Neural progenitor cell (in vitro differentiated cells): ENCODE measurements at regions not wholly inside any gene's neighbourhood (a gene's known extent, or its start where the extent isn't known, plus 50 kb on each side); places are given as distances from the start of the nearest gene placed in this dataset.

Experiments
- DNase-seq: peaks from one replicate; pipeline ENCODE4 v3.0.0-alpha.2; 2016; ENCODE audit warnings: low spot score
- H2AFZ ChIP-seq: fragments of 200-600 bp; sonication (generic); replicated peaks from 2 replicates; pipeline ENCODE4 v1.6.1; 2016; ENCODE audit warnings: antibody characterized with exemption
- H3F3A ChIP-seq: fragments of 200-600 bp; sonication (generic); 2 replicates; pipeline ENCODE4 v1.6.1; 2016; ENCODE audit warnings: antibody characterized with exemption, low read depth
- H3K27ac ChIP-seq: fragments of 200-600 bp; sonication (generic); 2 replicates; pipeline ENCODE4 v1.5.1; 2016; ENCODE audit warnings: mild to moderate bottlenecking
- H3K27me3 ChIP-seq: fragments of 200-600 bp; sonication (generic); 2 replicates; pipeline ENCODE4 v1.6.1; 2016; ENCODE audit warnings: mild to moderate bottlenecking, moderate library complexity
- H3K36me3 ChIP-seq: fragments of 200-600 bp; sonication (generic); 2 replicates; pipeline ENCODE4 v1.5.1; 2016
- H3K4me1 ChIP-seq: fragments of 200-600 bp; sonication (generic); 2 replicates; pipeline ENCODE4 v1.6.1; 2016; ENCODE audit warnings: mixed run types
- H3K4me2 ChIP-seq: fragments of 200-600 bp; sonication (generic); 2 replicates; pipeline ENCODE4 v1.6.1; 2016
- H3K4me3 ChIP-seq: fragments of 200-600 bp; sonication (generic); 2 replicates; pipeline ENCODE4 v1.5.1; 2016
- H3K79me2 ChIP-seq: fragments of 200-600 bp; sonication (generic); 2 replicates; pipeline ENCODE4 v1.6.1; 2016; ENCODE audit warnings: low read depth
- H3K9ac ChIP-seq: fragments of 200-600 bp; sonication (generic); 2 replicates; pipeline ENCODE4 v1.6.1; 2016
- H3K9me3 ChIP-seq: fragments of 200-600 bp; sonication (generic); 2 replicates; pipeline ENCODE4 v1.5.1; 2016; ENCODE audit warnings: low read depth
- H4K20me1 ChIP-seq: fragments of 200-600 bp; sonication (generic); 2 replicates; pipeline ENCODE4 v1.6.1; 2016; ENCODE audit warnings: low read depth
- H3K27ac Mint-ChIP-seq: 3 replicates; pipeline ENCODE4 v1.8.0; 2021; ENCODE audit warnings: mixed read lengths
- H3K27me3 Mint-ChIP-seq: 2 replicates; pipeline ENCODE4 v1.8.0; 2022; ENCODE audit warnings: low read depth, mild to moderate bottlenecking, inconsistent platforms, moderate library complexity, mixed read lengths; ENCODE audit not compliant: insufficient read depth
- H3K36me3 Mint-ChIP-seq: 3 replicates; pipeline ENCODE4 v1.8.0; 2021; ENCODE audit warnings: mixed read lengths
- H3K4me1 Mint-ChIP-seq: 3 replicates; pipeline ENCODE4 v1.8.0; 2021; ENCODE audit warnings: mixed read lengths
- H3K4me3 Mint-ChIP-seq: 3 replicates; pipeline ENCODE4 v1.8.0; 2021; ENCODE audit warnings: mild to moderate bottlenecking, moderate library complexity, mixed read lengths
- H3K9me3 Mint-ChIP-seq: 3 replicates; pipeline ENCODE4 v1.8.0; 2020; ENCODE audit warnings: mixed read lengths
- EZH2 ChIP-seq: fragments of 200-600 bp; sonication (generic); IDR thresholded peaks from 2 replicates; pipeline ENCODE4 v1.6.1; 2017; ENCODE audit warnings: antibody characterized with exemption, mild to moderate bottlenecking, moderate library complexity
- EZH2phosphoT487 ChIP-seq: fragments of 200-600 bp; sonication (generic); IDR thresholded peaks from 2 replicates; pipeline ENCODE4 v1.6.1; 2017; ENCODE audit warnings: antibody characterized with exemption
- TF ChIP-seq, protein P1 (sequence below): fragments of 200-600 bp; sonication (generic); IDR thresholded peaks from 2 replicates; pipeline ENCODE4 v1.5.1; 2017; ENCODE audit warnings: antibody characterized with exemption, mild to moderate bottlenecking

DNA sequence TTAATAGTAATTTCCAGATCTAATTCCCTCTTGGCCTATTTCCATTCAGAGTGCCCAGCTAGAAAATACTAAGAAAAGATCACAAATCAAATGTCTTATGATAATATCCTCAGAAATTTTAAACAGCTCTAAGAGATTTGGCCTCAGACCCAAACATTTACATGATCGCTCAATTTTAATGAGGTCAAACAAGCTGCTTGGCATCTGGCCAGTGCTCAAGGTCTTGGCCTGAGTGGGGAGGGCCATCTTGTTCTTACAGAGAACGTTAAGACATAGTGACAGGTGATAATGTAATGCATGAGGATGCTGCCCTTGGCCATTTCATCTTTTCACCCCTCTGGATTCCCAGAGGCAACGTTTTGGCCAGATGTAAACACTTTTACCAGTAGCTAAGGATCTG lies 159.2 kb upstream of the SLC7A11 start:
- Mint-ChIP-seq H3K27me3 (peaks cover 6% of the 10 kb centered on the region), H3K36me3 (peaks cover 4% of the 10 kb centered on the region), H3K27ac (no peak overlapping the region), H3K4me1 (peaks cover 41% of the 10 kb centered on the region), H3K4me3 (no peak overlapping the region), H3K9me3 (peaks cover 4% of the 10 kb centered on the region)
- no peak overlapping the region for H3K27ac ChIP-seq
- no peaks in the 10 kb centered on the region for H3K9me3 ChIP-seq
- no peak overlapping the region for H3K4me2 ChIP-seq
- no peaks in the 10 kb centered on the region for H3F3A ChIP-seq
- peaks cover 58% of the 10 kb centered on the region for H3K27me3 ChIP-seq
- H3K36me3 ChIP-seq = no peaks in the 10 kb centered on the region
- no peaks in the 10 kb centered on the region for H3K79me2 ChIP-seq
- H3K9ac ChIP-seq = no peak overlapping the region
- no peak overlapping the region for H2AFZ ChIP-seq
- no peak overlapping the region for H3K4me3 ChIP-seq
- TF ChIP-seq EZH2phosphoT487 (no peak), EZH2 (no peak)
- TF ChIP-seq, protein P1, sequence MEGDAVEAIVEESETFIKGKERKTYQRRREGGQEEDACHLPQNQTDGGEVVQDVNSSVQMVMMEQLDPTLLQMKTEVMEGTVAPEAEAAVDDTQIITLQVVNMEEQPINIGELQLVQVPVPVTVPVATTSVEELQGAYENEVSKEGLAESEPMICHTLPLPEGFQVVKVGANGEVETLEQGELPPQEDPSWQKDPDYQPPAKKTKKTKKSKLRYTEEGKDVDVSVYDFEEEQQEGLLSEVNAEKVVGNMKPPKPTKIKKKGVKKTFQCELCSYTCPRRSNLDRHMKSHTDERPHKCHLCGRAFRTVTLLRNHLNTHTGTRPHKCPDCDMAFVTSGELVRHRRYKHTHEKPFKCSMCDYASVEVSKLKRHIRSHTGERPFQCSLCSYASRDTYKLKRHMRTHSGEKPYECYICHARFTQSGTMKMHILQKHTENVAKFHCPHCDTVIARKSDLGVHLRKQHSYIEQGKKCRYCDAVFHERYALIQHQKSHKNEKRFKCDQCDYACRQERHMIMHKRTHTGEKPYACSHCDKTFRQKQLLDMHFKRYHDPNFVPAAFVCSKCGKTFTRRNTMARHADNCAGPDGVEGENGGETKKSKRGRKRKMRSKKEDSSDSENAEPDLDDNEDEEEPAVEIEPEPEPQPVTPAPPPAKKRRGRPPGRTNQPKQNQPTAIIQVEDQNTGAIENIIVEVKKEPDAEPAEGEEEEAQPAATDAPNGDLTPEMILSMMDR = no peak
- H3K4me1 ChIP-seq = peaks cover 16% of the 10 kb centered on the region
- H4K20me1 ChIP-seq = no peaks in the 10 kb centered on the region
- DNase-seq = no peak

DNA sequence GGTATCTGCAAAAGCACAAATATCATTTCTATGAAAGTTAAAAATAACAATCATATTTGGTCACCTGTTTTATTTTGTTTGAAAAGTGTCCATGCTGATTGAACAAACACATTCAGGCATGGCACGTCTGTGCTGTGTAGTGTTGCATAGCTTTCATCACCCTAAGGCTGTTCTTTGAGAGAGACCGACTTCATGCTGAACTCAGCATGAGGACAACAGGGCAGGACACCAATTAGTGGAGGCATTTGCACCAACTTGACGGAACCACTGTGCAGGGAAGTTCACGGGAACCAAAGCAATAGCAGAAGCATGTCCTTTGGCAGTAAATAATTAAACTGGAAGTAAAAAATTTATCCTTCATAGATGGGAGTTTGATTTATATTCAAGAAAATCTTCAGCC lies 158.4 kb upstream of the SLC7A11 start:
- peaks cover 43% of the 10 kb centered on the region for H3K4me1 Mint-ChIP-seq
- H3K79me2 ChIP-seq = no peaks in the 10 kb centered on the region
- no peak overlapping the region for H3K4me3 Mint-ChIP-seq
- peaks cover 4% of the 10 kb centered on the region for H3K9me3 Mint-ChIP-seq
- no peak overlapping the region for H3K27ac ChIP-seq
- H3K36me3 ChIP-seq = no peaks in the 10 kb centered on the region
- H3K9me3 ChIP-seq = no peaks in the 10 kb centered on the region
- no peaks in the 10 kb centered on the region for H4K20me1 ChIP-seq
- peaks cover 66% of the 10 kb centered on the region for H3K27me3 ChIP-seq
- H2AFZ ChIP-seq = no peak overlapping the region
- DNase-seq = no peak
- H3K27me3 Mint-ChIP-seq = peaks cover 6% of the 10 kb centered on the region
- peaks cover 16% of the 10 kb centered on the region for H3K4me1 ChIP-seq
- H3K4me3 ChIP-seq = no peak overlapping the region
- H3K4me2 ChIP-seq = no peak overlapping the region
- peaks cover 4% of the 10 kb centered on the region for H3K36me3 Mint-ChIP-seq
- TF ChIP-seq, protein P1 = no peak
- TF ChIP-seq EZH2phosphoT487 = no peak
- TF ChIP-seq EZH2 = no peak
- no peak overlapping the region for H3K27ac Mint-ChIP-seq
- H3K9ac ChIP-seq = no peak overlapping the region
- H3F3A ChIP-seq = no peaks in the 10 kb centered on the region

DNA sequence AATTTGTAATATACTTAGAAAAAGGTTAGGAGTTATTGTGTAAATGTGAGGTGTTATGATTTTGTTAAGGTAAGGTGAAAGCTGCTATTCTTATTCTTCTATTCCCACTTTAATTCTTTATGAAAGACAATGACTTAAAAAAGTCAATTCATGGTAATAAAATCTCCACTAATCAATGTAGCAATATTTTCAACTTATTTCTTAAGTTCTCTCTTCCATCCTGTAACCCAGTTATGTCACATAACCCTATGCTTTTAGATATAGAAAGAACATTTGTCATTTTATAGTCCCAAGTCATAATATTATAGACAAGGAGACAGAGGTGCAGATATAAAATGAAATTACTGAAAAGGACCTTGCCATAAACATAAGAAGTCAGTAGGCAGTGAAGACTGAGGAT lies 157.9 kb upstream of the SLC7A11 start:
- TF ChIP-seq EZH2phosphoT487 (no peak), EZH2 (no peak)
- TF ChIP-seq, protein P1 = no peak
- no peaks in the 10 kb centered on the region for H3F3A ChIP-seq
- H3K4me3 ChIP-seq = no peak overlapping the region
- Mint-ChIP-seq H3K27ac (no peak overlapping the region), H3K27me3 (peaks cover 6% of the 10 kb centered on the region), H3K9me3 (peaks cover 4% of the 10 kb centered on the region), H3K4me1 (peaks cover 43% of the 10 kb centered on the region), H3K4me3 (no peak overlapping the region), H3K36me3 (peaks cover 4% of the 10 kb centered on the region)
- DNase-seq = no peak
- no peak overlapping the region for H3K9ac ChIP-seq
- no peak overlapping the region for H2AFZ ChIP-seq
- peaks cover 16% of the 10 kb centered on the region for H3K4me1 ChIP-seq
- peaks cover 71% of the 10 kb centered on the region for H3K27me3 ChIP-seq
- H3K4me2 ChIP-seq = no peak overlapping the region
- no peaks in the 10 kb centered on the region for H4K20me1 ChIP-seq
- H3K27ac ChIP-seq = no peak overlapping the region
- H3K36me3 ChIP-seq = no peaks in the 10 kb centered on the region
- no peaks in the 10 kb centered on the region for H3K79me2 ChIP-seq
- no peaks in the 10 kb centered on the region for H3K9me3 ChIP-seq
